ENCODE measurements at regions not wholly inside any gene's neighbourhood (a gene's known extent, or its start where the extent isn't known, plus 50 kb on each side); places are given as distances from the start of the nearest gene placed in this dataset.

- TF ChIP-seq EZH2 (IDR thresholded peaks at IDR 0.05; ENCODE audit: borderline replicate concordance, insufficient read depth, low read length, poor library complexity, severe bottlenecking) (no peak), POLR2AphosphoS5 (IDR thresholded peaks at IDR 0.05) (no peak)
Measured at GRCh38 chr11:39036021-39036420, 2423.4 kb downstream of the LRRC4C start.
